GM18951 (cell line): ENCODE measurements at regions not wholly inside any gene's neighbourhood (a gene's known extent, or its start where the extent isn't known, plus 50 kb on each side); places are given as distances from the start of the nearest gene placed in this dataset.

Experiments used
- POLR2A ChIP-seq: IDR thresholded peaks from 4 replicates; pipeline ENCODE4 v1.6.1; 2011; ENCODE audit warnings: mild to moderate bottlenecking; ENCODE audit not compliant: insufficient read length, insufficient read depth; ENCODE audit errors: extremely low read depth
- in situ Hi-C: fragments of 300-500 bp; cut with MboI; formaldehyde crosslinking; loops from one replicate; pipeline ENCODE4 v1.12.0; 2022; ENCODE audit warnings: low sequenced_read_pairs, mixed read lengths, inconsistent platforms; ENCODE audit not compliant: unreplicated experiment

DNA sequence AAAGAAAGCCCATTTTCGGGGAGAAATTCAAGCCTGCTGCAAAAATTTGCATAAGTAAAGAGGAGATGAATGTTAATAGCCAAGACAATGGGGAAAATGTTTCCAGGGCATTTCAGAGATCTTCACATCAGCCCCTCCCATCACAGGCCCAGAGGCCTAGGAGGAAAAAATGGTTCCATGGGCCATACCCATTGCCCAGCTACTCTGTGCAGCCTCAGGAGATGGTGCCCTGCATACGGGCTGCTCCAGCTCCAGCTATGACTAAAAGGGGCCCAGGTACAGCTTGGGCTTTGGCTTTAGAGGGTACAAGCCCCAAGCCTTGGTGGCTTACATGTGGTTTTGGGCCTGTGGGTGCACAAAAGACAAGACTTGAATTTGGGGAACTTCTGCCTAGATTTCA is 168.0 kb upstream of the DIPK2B start:
- no peak for TF ChIP-seq POLR2A
- in situ Hi-C loops: no loop called here

DNA sequence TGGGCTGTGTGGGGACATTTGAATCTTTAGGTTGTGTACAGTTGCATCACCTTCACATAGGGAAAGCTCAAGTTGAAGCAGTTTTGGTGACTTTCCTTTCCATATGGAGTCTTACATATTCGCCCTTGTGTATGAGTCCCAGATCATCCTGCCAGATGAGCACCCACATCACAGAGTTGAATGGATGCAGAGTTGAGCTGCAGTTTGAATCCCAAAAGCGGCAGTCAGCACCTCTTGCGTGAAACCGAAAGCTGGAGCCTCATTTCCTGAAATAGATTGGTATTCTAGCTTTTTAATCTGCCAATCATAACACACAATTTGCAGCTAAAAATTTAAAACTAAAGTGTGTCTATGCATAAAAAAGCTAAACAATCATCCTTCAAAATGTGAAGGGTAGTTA is 162.9 kb upstream of the DIPK2B start:
- in situ Hi-C loops: no loop called here
- TF ChIP-seq POLR2A: no peak

DNA sequence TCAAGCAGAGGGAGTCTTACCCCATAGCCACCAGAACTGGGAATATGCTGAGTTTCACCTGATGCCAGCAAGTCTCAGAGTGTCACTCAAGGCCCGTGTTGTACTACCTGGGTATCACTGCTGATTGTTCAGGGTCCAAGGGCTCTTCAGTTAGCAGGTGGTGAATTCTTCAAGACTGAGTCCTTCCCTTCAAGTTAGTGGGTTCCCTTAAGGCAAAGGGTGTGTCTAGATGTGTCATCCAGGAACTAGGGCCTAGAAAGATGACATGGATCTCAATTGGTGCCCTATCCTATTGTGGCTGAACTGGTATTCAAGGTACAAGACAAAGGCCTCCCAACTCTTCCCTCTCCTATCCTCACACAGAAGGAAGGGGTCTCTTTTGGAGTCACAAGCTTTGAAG is 159.9 kb upstream of the DIPK2B start:
- TF ChIP-seq POLR2A: no peak
- in situ Hi-C loops: no loop called here

DNA sequence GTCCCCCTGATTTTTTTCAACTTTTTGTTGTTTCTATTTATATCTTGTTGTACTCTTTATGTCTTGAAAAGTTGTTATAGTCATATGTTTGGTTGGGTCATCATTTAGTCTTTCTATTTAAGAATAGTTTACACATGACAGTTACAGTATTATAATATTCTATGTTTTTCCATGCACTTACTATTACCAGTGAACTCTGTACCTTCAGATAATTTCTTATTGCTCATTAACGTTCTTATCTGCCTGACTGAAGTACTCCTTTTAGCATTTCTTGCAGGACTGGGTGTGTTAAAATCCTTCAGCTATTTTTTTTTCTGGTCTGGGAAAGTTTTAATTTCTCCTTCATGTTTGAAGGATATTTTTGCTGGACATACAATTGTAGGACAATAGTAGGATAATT is 157.7 kb upstream of the DIPK2B start:
- TF ChIP-seq POLR2A: no peak
- in situ Hi-C loops: no loop called here

DNA sequence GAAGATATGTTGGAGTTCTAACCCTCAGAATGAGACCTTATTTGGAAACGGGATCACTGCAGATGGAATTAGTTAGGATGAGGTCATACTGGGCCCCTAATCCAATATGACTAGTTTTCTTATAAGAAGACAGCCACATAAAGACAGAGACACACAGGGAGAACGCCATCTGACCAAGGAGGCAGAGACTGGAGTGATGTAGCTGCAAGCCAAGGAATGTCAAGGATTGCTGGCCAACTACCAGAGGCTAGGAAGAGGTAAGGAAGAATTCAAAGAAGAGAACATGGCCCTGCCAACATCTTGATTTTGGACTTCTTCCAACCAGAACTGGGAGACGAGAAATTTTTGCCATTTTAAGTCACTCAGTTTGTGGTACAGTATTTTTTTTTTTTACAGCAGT is 152.8 kb upstream of the DIPK2B start:
- in situ Hi-C loops: no loop called here
- no peak for TF ChIP-seq POLR2A

DNA sequence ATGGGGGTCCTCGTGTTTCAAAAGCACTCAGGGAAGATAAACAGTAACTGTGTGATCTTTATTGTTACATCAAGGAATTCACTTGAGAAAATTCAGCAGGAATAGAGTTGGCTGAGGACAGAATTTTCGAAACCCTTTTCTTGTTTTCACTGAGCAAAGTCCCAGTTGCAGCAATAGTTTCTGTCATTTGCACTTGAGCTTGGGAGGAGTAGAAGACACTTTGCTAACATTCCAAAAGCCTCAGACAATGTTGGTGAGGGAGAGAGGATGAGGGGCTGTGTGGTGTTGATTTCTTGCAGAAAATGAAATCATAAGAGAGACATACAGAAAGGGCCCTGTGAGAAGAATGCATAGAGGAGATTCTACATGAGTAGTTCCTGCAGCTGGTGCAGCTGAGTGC is 151.9 kb upstream of the DIPK2B start:
- in situ Hi-C loops: no loop called here
- no peak for TF ChIP-seq POLR2A

DNA sequence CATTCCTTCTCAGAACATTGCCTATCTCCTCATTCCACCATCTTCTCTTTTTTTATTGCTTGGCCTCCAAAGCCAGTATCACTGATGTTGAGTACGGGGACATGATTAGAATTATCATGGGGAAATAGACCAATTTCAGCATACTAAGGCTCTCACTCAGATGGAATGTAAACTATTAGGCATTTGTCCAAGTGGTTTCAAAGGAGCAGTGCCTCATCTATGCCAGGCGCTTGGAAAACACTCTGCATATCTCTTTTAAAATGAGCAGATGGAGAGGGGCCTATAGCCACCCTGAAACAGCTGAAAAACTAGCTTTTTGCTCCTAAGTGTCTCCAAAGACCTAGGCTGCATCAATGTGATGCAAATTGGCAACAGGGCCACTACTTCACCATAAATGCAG is 150.8 kb upstream of the DIPK2B start:
- no peak for TF ChIP-seq POLR2A
- in situ Hi-C loops: no loop called here

DNA sequence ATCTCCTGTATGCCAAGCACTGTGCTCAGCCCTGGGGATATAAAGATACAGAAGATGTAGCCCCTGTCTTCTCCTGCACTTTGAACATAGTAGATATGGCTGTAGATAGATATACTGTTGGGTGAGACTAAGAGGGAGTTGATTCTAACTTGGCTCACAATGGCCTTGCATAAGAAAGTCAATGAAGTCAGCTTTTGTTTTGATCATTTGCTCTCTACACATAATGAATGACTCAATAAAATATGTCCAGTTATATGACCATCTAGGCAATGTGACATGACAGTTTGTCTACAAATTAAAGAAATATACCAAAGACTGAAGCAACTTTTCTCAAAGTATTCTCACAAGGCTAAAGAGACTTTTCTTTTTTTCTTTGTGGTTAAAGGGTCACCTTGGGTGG is 147.6 kb upstream of the DIPK2B start:
- in situ Hi-C loops: no loop called here

DNA sequence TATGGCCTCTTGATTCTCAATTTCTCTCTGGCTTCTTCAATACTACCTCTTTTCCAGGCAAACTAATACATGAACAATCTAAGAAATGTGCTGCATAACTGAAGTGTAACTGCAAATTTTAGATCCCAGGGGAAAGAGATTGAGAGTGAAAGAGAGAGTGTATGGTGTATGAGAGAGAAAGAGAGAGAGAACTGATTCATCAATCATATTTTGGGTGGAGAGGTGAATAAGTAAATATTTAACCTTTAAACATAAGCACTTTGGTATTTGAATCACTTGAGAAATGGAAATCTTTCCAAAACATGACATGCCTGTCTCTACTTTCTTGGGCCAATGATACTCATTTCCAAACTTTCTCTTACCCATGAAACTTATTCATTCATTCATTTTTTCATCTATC is 147.2 kb upstream of the DIPK2B start:
- in situ Hi-C loops: no loop called here
- no peak for TF ChIP-seq POLR2A

More for the DNA sequence above, 147.6 kb upstream of the DIPK2B start:
- no peak for TF ChIP-seq POLR2A

DNA sequence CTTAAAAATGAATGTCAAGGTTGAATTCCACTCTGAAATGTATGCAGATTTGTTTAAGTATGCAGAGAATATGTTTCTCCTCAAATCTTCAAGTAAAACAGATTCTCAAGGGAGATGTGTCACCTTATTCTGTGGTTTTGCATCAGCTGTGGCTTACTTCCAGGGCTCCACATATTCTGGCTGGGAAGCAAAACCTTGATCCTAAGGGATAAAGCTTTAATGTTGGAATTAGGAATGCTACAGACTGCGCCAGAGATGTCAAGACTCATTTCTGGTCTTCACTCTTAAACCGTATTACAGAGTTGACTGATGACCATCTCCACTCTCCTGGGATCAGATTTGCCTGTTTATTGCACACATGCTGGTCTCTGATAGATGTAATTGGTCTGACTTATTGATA is 143.9 kb upstream of the DIPK2B start:
- no peak for TF ChIP-seq POLR2A
- in situ Hi-C loops: no loop called here

DNA sequence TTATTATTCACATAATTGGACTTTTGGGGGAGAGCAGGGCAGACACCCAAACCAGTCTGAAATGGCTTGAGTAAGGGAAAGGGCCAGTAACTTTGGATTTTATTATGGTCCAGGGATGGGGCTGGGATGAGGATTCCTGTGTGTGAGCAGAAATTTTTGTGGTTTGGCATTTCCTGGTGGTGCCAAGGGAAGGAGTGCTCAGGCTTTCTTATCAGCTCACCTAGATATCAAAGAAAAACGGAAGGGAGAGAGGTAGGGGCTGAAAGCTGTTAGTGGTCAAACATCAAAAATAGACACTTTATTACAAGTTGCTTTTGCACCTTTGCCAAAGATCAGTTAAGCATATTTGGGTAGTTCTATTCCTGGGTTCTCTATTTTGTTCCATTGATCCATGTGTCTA is 128.5 kb upstream of the DIPK2B start:
- in situ Hi-C loops: no loop called here
- TF ChIP-seq POLR2A: no peak

DNA sequence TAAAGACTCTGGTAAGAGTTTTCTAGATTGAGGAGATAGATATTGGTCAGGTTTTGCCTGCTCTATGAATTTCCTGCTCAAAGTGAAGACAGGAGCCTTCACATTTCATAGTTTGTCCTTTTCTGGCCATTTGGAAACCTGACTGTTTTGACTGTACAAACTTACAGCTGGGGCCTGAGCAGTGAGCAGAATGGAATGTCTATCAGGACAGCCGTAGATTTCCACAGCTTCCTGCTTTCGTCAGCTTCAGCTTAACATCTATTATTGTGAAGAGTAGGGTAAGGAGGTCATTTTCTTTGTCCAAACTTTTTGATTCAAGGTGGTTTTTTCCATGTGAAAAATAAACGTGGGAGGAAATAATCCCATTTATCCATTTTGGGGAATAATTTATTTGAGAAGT is 124.3 kb upstream of the DIPK2B start:
- in situ Hi-C loops: no loop called here
- TF ChIP-seq POLR2A: no peak

DNA sequence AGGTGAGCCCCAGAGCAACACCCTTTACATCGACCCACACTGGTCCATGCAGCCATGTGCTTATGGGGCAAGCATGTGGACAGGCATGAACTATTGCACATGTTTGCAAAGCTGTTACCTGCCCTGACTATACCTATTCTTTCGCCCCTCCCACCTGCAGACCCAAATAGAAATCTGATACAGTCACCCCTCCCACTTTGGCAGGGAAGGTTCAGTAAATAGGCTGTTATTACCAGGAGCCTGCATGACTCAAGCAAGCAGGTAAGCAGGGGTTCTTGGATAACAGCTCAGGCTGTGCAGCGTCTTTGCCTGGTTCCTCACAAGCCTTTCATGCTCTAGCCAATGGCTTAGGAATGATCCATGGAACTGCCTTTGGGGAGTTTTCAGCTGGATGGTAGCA is 122.7 kb upstream of the DIPK2B start:
- in situ Hi-C loops: no loop called here
- no peak for TF ChIP-seq POLR2A

DNA sequence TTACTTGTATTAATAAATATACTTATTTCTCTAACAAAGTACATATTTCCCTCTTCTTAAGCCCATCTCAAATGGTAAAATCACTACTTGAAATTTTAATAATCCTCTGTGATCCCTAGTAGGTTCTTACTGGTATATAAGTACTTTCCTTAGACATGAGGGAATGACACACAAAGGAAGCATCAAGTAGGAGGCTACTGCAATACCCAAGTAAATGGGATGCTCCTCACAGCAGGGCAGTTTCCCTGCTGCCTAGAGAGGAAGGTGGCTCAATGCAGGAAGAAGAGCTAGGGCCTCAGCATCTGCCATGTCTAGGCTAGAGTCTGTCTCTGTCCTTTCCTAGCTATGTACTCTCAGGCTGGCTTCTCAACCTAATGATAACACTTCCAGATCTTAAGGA is 122.1 kb upstream of the DIPK2B start:
- TF ChIP-seq POLR2A: no peak
- in situ Hi-C loops: no loop called here

DNA sequence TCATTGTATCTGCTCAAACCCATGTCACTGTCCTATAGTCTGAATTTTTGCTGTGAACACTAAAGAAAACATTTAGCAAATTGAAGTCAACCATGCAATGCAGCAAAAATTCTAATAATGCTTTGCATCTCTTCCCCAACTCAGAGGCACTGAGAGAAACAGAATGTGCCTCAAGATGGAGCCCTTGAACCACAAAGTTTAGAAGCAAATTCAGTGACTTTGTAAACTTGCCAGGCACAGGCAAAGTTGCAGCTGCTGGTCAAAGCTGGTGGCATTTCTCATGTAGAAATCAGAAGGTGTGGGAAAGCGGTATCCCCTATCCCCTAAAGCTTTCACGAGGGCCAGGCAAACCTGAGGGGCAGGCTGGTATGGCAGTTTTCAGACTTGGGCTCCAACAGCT is 121.7 kb upstream of the DIPK2B start:
- in situ Hi-C loops: no loop called here
- no peak for TF ChIP-seq POLR2A
